IgD-negative memory B cell (primary cell): ENCODE measurements at regions not wholly inside any gene's neighbourhood (a gene's known extent, or its start where the extent isn't known, plus 50 kb on each side); places are given as distances from the start of the nearest gene placed in this dataset.

Experiments used
- H3K27ac Mint-ChIP-seq, 3 donors: one replicate each; pipeline ENCODE4 v1.8.0; 2020 to 2022; ENCODE audit warnings: mild to moderate bottlenecking in 3 of 3, mixed read lengths in 3 of 3, moderate library complexity in 1 of 3
- H3K27me3 Mint-ChIP-seq: one replicate; pipeline ENCODE4 v1.8.0; 2021; ENCODE audit warnings: mixed read lengths
- H3K36me3 Mint-ChIP-seq: one replicate; pipeline ENCODE4 v1.8.0; 2020; ENCODE audit warnings: mild to moderate bottlenecking, mixed read lengths
- H3K4me1 Mint-ChIP-seq, 3 donors: one replicate each; pipeline ENCODE4 v1.8.0; 2020 to 2022; ENCODE audit warnings: mixed read lengths in 3 of 3, mild to moderate bottlenecking in 1 of 3
- H3K4me3 Mint-ChIP-seq, 4 donors: one replicate each; pipeline ENCODE4 v1.8.0; 2020 to 2022; ENCODE audit warnings: mild to moderate bottlenecking in 4 of 4, mixed read lengths in 4 of 4, moderate library complexity in 3 of 4
- H3K9me3 Mint-ChIP-seq, 3 donors: one replicate each; pipeline ENCODE4 v1.8.0; 2020 to 2021; ENCODE audit warnings: mixed read lengths in 3 of 3, mild to moderate bottlenecking in 1 of 3

DNA sequence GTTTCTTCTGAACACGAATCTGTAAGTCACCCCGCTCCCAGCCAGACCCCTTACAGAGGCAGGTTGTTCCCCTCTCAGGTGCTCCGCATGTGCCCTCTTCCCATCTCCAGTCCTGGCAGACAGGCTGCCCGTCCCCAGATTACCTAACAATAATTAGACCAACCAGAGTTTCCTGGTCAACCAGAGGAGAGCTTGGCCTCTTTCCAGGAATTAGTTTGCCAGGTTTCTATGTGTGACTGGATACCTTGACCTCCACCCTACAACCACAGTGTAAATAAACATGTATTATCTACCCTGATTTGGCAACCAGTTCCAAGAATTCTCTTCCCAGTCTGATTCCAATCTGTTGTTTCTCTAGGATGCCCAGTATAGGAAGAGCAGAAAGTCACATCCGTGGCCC, 178.0 kb upstream of the UMPS start:
- Mint-ChIP-seq H3K27me3 (peaks cover 14% of the 10 kb centered on the region), H3K27ac (no peak overlapping the region), H3K36me3 (peaks cover 2% of the 10 kb centered on the region), H3K9me3 (no peaks in the 10 kb centered on the region), H3K4me3 (no peak overlapping the region), H3K4me1 (no peaks in the 10 kb centered on the region)

DNA sequence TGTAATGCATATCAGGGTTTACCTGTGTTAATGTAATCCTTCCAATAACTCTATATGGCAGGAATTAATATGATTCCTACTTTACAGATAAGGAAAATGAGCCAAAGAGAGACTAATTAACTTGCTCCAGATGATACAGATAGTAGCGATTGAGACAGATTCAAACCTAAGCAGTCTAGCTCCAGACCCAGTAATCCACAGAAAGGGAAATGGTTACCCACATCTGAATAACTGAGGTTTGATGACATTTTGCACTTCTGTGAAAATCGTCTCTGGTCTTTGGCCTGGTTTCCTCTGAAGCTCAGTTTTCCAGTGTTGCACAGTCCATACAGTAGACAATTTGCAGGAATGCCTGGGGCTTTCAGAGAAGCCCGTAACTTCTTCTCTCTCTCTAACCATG, 177.1 kb upstream of the UMPS start:
- Mint-ChIP-seq H3K27me3 (peaks cover 16% of the 10 kb centered on the region), H3K27ac (no peak overlapping the region), H3K4me1 (no peaks in the 10 kb centered on the region), H3K9me3 (no peaks in the 10 kb centered on the region), H3K4me3 (no peak overlapping the region), H3K36me3 (peaks cover 2% of the 10 kb centered on the region)

DNA sequence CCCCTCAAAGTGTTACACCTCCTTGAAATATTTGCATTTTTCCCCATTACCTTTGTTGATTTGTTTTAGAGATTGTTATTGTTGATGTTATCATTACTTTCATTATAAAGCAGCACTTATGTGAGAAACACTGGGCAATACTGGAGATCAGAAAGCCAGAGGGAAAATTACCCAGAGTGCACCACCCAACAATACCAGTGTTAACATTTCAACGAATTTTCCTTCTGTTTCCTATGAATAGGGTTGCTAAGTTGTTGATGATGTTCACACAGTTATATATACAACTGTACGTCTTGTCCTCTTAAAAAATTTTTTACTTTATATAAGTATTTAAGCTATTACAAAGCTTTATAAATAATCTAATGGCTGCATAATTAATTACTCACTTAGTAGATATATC, 173.6 kb upstream of the UMPS start:
- Mint-ChIP-seq H3K4me3 (no peak overlapping the region), H3K9me3 (no peaks in the 10 kb centered on the region), H3K36me3 (peaks cover 2% of the 10 kb centered on the region), H3K27me3 (peaks cover 17% of the 10 kb centered on the region), H3K4me1 (no peaks in the 10 kb centered on the region), H3K27ac (no peak overlapping the region)

DNA sequence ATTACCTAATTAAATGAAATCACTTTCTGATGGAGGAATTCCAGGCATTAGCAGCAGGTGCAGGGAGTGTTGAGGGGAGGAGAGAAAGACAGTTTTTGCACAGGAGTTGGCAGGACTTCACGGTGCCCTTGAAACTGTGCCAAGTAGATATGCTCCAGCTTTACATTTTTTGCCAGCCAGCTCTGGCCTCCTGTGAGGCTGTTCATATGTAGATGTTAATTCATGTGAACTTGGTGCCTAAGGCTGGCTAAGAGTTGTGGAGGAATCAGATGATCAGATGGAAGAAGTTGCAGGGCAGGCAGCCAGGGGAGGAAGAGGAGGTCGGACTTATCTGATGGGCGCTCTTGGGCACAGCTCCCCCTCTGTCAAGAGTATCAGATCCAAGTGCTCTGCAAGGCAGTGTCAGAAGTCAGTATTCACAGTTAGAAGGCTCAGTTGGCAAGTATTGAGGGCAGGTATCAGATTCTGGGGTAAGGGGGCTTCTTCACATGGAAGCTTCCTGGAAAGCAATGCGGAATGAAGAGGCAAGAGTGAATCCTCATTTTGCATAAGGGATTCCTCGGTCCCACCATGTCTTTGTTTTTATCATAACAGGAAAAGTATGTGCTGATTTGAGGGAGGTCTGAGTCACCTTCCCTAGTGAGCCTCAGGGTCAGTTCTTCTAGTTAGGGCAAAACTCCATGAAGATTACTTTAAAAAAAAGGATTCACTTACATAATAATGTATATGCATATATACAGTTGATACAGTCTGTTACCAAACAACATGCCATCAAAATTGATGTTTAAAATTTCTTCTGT, 172.6 kb upstream of the UMPS start:
- H3K27ac Mint-ChIP-seq = no peak overlapping the region
- H3K27me3 Mint-ChIP-seq = peaks cover 17% of the 10 kb centered on the region
- H3K4me1 Mint-ChIP-seq = no peaks in the 10 kb centered on the region
- no peak overlapping the region for H3K4me3 Mint-ChIP-seq
- no peaks in the 10 kb centered on the region for H3K9me3 Mint-ChIP-seq
- peaks cover 2% of the 10 kb centered on the region for H3K36me3 Mint-ChIP-seq

DNA sequence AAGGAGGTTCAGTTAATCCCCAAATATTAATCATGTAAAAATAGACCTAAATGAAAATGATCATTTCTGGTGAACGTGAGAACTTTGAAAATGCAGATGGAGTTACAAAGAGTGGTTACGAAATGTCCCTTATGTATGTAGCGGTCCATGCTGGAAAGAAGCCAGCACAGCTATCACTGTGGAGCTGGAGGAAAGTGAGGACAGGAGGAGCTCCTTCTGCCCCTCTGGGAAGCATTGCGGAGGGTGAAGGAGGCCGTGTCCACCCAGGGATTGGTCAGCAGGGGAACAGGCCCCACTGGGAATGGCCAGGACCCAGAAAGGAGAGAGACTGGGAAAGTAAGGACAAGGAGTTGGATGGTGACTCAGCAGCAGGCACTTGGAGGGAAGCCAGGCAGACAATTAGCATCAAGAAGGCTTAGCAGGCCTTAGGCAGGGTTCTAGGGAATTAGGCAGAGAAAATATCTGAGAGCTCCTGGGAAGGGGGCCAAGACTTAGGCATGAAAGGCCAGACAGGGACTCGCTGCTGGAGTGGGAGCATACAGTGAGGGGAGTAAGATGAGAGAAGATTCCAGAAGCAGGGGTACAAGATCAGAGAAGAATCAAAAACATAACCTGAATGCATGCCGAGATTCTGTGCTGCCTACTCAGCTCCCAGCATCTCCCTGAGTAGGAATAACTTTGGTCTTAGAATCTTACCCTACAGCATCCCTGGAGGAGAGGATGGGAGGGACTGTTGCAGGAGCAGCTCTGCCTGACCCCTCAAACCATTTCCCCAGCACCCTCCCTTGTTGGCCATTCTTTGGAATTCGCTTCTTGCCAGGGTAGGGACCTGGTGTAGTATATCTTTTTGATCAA, 171.0 kb upstream of the UMPS start:
- H3K27ac Mint-ChIP-seq = no peak overlapping the region
- peaks cover 10% of the 10 kb centered on the region for H3K27me3 Mint-ChIP-seq
- peaks cover 2% of the 10 kb centered on the region for H3K36me3 Mint-ChIP-seq
- H3K9me3 Mint-ChIP-seq = no peaks in the 10 kb centered on the region
- no peak overlapping the region for H3K4me3 Mint-ChIP-seq
- no peaks in the 10 kb centered on the region for H3K4me1 Mint-ChIP-seq

- no peaks in the 10 kb centered on the region for H3K4me1 Mint-ChIP-seq
- H3K4me3 Mint-ChIP-seq = no peak overlapping the region
- H3K9me3 Mint-ChIP-seq = no peaks in the 10 kb centered on the region
- H3K27me3 Mint-ChIP-seq = peaks cover 7% of the 10 kb centered on the region
- no peaks in the 10 kb centered on the region for H3K36me3 Mint-ChIP-seq
- no peak overlapping the region for H3K27ac Mint-ChIP-seq
These were observed 170.2 kb upstream of the UMPS start for GRCh38 chr3:124559846-124560574.

DNA sequence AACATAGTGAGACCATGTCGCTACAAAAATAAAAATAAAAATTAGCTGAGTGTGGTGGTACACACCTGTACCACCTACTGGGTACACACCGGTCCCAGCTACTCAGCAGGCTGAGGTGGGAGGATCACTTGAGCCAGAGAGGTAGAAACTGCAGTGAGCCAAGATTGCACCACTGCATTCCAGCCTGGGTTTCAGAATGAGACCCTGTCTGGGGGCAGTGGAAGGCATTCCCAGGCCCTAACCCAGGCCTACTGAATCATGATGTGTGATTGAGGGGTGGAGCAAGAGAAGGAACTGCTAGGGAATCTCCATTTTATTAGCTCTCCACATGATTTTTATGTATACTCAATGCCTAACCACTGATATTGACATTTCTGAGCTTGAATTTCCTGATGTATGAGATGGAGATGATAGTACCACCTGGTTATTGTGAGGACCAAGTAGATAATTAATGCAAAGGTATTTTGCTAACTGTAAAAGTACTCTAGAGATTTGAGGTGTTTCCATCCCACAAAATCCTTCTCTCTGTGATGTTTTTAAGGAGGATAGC, 169.5 kb upstream of the UMPS start:
- Mint-ChIP-seq H3K4me3 (no peak overlapping the region), H3K4me1 (no peaks in the 10 kb centered on the region), H3K27me3 (peaks cover 7% of the 10 kb centered on the region), H3K27ac (no peak overlapping the region), H3K9me3 (no peaks in the 10 kb centered on the region), H3K36me3 (no peaks in the 10 kb centered on the region)

DNA sequence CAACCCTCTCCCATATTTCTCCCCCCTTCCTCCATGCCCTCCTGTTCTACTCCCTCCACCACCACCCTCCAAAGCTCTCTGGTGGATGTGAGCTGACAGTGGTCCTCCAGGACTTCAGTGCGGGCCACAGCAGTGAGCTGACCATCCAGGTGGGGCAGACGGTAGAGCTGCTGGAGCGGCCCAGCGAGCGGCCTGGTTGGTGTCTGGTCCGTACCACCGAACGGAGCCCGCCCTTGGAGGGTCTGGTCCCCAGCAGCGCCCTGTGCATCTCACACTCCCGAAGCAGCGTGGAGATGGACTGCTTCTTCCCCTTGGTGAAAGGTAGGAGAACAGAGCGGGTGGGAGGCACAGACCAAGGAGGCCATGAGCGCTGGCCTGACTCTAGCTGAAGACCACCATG, 167.5 kb upstream of the UMPS start:
- no peaks in the 10 kb centered on the region for H3K36me3 Mint-ChIP-seq
- H3K27ac Mint-ChIP-seq = no peak overlapping the region
- H3K9me3 Mint-ChIP-seq = no peaks in the 10 kb centered on the region
- H3K27me3 Mint-ChIP-seq = peaks cover 3% of the 10 kb centered on the region
- no peaks in the 10 kb centered on the region for H3K4me1 Mint-ChIP-seq
- peak overlapping the region in 1 of 4 donors; percentile 72 for H3K4me3 Mint-ChIP-seq

- Mint-ChIP-seq H3K27me3 (peaks cover 3% of the 10 kb centered on the region), H3K36me3 (no peaks in the 10 kb centered on the region), H3K4me3 (no peak overlapping the region), H3K9me3 (no peaks in the 10 kb centered on the region), H3K27ac (no peak overlapping the region), H3K4me1 (no peaks in the 10 kb centered on the region)
These were observed 166.9 kb upstream of the UMPS start for GRCh38 chr3:124563376-124563775.

GRCh38 chr3:124565013-124565412, 165.2 kb upstream of the UMPS start:
- H3K27ac Mint-ChIP-seq = no peak overlapping the region
- no peaks in the 10 kb centered on the region for H3K27me3 Mint-ChIP-seq
- no peak overlapping the region for H3K4me3 Mint-ChIP-seq
- H3K9me3 Mint-ChIP-seq = no peaks in the 10 kb centered on the region
- H3K36me3 Mint-ChIP-seq = no peaks in the 10 kb centered on the region
- no peaks in the 10 kb centered on the region for H3K4me1 Mint-ChIP-seq

GRCh38 chr3:124565551-124565950, 164.7 kb upstream of the UMPS start:
- Mint-ChIP-seq H3K9me3 (no peaks in the 10 kb centered on the region), H3K27ac (no peak overlapping the region), H3K4me1 (no peaks in the 10 kb centered on the region), H3K27me3 (no peaks in the 10 kb centered on the region), H3K36me3 (no peaks in the 10 kb centered on the region), H3K4me3 (no peak overlapping the region)

DNA sequence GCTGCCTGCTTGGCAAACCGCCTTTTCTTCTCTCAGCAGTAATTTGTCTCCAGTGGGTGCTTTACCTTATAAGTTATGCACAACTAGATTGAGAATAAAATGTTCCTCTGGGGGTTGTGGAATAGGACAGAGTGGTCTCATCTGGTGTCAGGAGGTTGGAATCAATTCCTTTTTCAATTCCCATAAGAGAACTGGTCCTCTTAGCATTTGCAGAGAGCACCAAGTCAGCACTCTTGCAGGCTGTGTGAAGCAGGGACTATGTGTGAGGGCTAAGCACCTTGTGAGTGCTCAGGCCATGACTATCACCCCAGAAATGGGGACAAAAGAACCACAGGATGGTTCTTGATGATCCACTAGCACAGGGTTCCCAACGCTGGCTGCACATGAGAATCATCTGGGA, 163.6 kb upstream of the UMPS start:
- Mint-ChIP-seq H3K36me3 (no peaks in the 10 kb centered on the region), H3K27ac (no peak overlapping the region), H3K9me3 (no peaks in the 10 kb centered on the region), H3K4me1 (no peaks in the 10 kb centered on the region), H3K4me3 (no peak overlapping the region), H3K27me3 (no peaks in the 10 kb centered on the region)

DNA sequence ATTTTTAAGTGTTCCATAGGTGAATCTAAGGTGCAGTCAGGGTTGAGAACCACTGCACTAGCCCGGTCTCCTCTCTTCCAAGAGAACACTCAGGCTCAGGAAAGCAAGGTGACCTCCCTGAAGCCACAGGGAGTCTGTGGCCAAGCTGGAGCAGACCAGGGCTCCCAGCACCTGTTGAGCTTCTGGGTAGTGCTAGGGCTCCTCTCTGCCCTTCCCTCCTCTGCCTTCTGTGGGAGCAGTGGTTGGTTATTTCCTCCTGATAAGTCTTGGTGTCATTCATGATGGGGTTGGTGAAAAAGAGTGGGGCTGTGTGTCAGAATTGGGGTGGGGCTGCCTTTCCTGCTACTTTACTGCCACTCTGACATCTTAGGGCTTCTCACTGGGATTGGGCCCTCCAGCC, 163.1 kb upstream of the UMPS start:
- Mint-ChIP-seq H3K27ac (no peak overlapping the region), H3K4me1 (no peaks in the 10 kb centered on the region), H3K36me3 (no peaks in the 10 kb centered on the region), H3K9me3 (no peaks in the 10 kb centered on the region), H3K4me3 (no peak overlapping the region), H3K27me3 (no peaks in the 10 kb centered on the region)

DNA sequence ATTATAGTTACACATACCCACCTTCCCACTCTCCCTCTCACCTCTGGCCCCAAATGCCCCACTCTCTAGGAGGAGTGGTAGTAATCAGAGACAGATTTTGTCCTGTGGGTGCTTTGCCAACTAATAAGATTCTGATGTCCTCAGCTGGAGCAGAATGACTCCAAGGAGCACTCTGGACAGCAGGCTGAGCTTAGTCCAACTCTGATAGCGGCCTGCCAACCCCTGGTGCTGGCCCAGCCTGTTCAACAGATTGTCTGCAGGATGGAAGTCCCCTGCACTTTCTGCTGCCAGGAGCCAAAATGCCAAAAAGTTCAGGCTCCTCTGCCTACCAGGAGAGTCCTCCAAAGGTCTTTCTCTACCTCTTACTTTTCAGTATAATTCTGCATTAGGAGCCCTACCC, 160.5 kb upstream of the UMPS start:
- Mint-ChIP-seq H3K36me3 (peaks cover 3% of the 10 kb centered on the region), H3K9me3 (no peaks in the 10 kb centered on the region), H3K4me1 (no peaks in the 10 kb centered on the region), H3K27ac (no peak overlapping the region), H3K4me3 (no peak overlapping the region), H3K27me3 (no peaks in the 10 kb centered on the region)

GRCh38 chr3:124570232-124570631, 160.0 kb upstream of the UMPS start:
- H3K27ac Mint-ChIP-seq = no peak overlapping the region
- no peaks in the 10 kb centered on the region for H3K9me3 Mint-ChIP-seq
- H3K36me3 Mint-ChIP-seq = peaks cover 4% of the 10 kb centered on the region
- H3K27me3 Mint-ChIP-seq = no peaks in the 10 kb centered on the region
- no peaks in the 10 kb centered on the region for H3K4me1 Mint-ChIP-seq
- H3K4me3 Mint-ChIP-seq = no peak overlapping the region
